Activated CD8-positive, alpha-beta memory T cell treated with anti-CD3 and anti-CD28 coated beads, Interleukin-2, amount 50 U/mL, for 24 hours (primary cell): ENCODE measurements at regions not wholly inside any gene's neighbourhood (a gene's known extent, or its start where the extent isn't known, plus 50 kb on each side); places are given as distances from the start of the nearest gene placed in this dataset.

ENCODE experiments used
- DNase-seq: peaks from one replicate; pipeline ENCODE4 v3.0.0-alpha.2; 2020; ENCODE audit errors: extremely low read depth

- DNase-seq, result no peak
These were observed 341.8 kb downstream of the MAN2A1 start for GRCh38 chr5:110031402-110032140.

DNA sequence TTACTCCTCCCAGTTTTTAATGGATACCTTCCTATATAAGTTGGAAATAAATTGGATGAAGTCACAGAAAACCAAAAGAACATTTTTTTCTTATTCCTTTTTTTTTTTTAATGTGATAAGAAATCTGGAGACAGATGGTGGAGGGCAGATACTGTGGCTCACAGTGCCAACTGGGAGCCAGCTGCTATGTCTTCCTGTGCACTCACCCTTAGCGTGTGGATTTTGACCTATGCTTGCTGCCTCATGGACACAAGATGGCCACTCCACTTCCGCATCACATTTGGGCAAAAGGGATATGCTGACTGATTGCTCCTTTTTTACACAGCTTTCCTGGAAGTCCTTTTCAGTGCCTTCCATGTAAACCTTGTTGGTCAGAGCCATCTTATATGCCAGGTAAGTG, 342.6 kb downstream of the MAN2A1 start:
- no peak for DNase-seq

DNA sequence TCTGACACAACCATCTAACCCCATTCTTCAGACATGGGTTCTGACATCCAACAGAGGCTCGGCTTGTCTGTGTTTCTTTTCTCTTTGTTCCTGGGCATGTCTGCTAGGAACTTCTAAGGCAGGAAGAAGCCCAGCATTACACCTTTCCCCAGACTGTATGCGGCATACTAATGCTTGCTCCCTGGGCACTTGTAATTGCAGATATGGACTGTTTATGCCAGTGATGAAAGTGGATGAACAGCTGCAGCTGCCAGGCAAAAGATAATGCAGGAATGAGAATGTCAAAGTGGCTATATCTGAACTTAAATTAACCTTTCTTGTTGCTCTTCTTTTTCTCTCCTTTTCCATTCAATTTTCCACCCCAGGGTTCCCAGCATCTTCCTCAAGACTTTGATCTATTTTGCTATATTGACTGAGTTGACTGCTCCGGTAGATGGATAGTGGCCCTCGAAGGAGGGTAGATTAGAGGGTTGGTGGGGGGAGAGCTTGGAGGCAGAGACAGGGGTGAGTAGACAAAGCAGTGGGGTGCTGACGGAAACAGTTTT, 344.4 kb downstream of the MAN2A1 start:
- DNase-seq, result no peak

DNA sequence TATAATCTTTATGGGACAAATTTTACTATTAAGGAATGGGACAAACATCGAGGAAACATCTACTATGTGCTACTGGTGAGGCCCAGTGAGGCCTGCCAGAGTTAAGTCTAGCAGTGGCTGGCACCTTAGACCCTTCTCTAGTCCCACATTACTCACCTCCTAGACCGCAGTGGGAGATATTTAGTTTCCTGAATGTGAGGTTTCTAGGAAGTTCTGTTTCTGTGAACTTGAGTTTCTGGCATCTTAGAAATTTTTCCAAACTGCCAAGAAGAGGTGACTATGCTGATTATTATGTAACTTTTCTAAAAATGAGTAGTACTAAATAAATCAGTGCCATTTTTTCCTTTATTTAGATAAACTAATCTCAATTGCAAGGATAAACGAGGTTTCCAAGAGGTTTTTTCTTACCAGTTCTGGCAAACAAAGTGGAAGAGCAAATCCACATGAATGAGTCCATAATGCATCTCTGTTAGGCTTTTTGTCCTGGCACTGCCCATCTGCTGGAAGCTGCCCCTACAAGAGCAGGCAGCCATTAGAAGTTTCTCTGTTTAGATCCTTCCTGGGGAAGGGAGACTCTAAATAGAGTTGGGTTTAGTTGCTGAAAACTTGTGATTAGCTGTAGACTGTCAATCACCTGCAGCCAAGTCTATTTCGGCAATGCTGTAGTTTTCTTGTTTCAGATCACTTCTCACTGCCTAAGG, 348.7 kb downstream of the MAN2A1 start:
- no peak for DNase-seq

GRCh38 chr5:110040178-110040577, 350.5 kb downstream of the MAN2A1 start:
- DNase-seq, result no peak

DNA sequence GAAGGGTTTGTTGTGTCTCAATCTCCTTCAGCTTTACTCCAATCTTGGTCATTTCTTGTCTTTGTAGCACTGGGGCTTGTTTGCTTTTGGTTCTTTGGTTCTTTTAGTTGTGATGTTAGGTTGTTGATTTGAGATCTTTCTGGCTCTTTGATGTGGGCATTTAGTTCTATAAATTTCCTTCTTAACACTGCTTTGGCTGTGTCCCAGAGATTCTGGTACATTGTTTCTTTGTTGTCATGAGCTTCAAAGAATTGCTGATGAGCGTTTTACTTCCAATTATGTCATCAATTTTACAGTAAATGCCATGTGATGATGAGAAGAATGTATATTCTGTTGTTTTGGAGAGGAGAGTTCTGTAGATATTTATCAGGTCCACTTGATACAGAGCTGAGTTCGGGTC, 353.3 kb downstream of the MAN2A1 start:
- DNase-seq, result no peak

DNA sequence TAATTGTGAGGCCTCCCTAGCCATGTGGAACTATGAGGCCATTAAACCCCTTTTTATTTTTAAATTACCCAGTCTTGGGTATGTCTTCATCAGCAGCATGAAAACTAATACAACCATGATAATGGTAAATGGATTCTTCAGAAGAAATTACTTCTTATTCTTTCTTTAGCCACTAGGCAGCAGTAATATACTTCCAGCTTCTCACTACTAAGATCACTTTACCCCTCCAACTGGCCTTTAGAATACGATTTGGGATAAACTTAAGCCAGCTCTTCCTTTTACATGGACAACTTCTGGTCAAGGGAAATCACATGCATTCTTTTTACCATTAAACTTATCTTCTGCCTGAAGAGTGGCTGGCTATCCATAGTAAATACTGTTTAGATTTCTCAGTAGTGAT, 355.4 kb downstream of the MAN2A1 start:
- DNase-seq, result no peak

- no peak for DNase-seq
These were observed 358.8 kb downstream of the MAN2A1 start for GRCh38 chr5:110048491-110048890.

- no peak for DNase-seq
These were observed 360.1 kb downstream of the MAN2A1 start for GRCh38 chr5:110049816-110050215.

- DNase-seq, result no peak
These were observed 361.1 kb downstream of the MAN2A1 start for GRCh38 chr5:110050640-110051345.

DNA sequence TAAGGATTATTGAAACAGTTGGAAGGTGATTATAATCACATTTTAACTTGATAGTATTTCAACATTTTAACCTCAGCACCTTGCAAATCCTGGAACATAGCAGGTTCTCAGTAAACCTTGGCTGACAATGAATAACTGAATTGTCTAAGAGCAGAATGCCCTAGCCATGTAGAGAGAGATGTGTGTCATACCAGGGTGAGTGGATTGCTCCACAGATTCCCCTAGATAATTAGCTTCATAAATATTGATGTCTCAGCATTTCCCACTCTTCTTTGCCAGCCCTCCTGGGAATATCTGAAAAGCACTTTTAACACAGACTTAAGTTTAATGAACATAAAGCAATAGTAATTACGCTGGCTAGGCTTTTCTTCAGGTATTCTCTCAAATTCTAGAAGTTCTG, 363.5 kb downstream of the MAN2A1 start:
- no peak for DNase-seq

DNA sequence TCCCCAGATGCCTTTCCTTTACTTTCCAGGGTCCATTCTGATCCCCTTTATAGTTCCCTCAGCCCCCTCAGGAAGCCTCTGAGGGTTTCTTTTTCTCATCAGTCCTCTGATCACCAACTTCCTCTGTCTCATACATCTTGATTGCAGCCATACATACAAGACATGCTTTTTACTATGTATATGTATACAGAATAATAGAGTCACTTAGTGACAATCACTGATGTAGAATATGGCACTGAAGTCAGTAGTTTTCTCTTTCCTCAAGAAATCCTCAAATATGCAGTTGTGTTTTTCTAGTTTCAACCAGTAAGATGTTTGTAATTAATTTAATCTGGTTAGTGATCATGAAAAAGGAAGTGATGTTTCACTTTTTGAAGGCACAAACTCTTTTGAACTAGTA, 364.1 kb downstream of the MAN2A1 start:
- no peak for DNase-seq

DNA sequence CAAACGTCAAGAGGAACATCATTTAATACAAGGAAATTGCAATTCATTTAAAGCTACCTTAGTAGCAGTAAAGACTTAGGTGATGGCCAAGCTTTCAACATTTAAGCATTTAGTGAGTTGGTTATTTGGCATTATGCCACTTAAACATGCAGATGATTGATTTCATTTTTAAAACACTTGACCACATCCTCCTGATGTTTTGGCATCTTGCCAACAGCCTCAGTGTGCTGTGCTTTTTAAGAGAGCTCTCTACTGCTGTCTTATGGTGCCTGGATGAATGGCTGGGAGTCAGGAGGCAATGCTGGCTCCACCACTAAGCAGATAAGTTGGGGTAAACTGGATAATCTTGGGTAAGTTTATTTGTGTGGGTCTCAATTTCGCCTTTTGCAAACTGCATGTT, 364.5 kb downstream of the MAN2A1 start:
- DNase-seq, result peak; percentile 35

GRCh38 chr5:110055302-110055701, 365.6 kb downstream of the MAN2A1 start:
- DNase-seq, result no peak

DNA sequence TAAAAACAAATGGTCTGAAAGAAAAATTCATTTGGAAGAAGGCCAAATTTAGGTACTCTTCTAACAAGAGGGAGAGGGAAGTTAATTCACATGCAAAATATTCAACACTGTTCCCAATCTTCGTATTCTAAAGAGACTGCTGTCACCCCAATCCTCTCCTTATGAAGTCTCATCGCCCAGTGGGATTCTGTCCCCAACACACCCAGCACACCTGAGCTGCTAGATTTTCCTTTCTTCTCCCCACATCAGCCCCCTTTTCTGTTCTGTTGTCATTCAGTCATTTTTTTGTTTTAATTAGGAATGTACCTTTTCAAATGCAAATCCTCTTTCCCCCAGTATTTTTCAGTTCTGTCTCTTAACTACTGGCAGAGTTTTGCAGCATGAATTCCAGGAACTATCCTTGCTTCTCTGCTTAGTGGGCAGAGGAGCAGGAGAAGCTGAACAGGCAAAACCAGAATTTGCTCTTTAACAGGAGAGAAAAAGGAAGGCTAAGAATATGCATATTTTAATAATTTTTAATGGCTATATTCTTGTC, 366.9 kb downstream of the MAN2A1 start:
- no peak for DNase-seq

DNA sequence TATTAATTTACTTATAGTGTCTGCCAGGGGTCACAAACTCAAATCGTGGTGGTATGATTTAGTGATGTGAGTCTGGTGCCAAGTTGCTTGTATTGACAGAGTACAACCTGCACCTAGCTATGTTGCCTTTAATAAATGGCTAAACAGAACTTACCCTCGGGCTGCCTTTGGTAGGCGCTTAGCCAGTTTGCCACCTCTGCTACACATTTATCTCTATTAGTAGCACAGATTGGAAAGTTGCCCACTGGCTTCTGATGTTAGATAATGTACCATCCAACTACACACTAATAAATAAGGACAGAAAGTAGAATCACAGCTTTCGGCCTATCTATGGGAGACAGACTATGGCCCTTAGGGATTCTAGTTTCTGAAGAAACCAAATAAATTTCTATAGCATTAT, 368.4 kb downstream of the MAN2A1 start:
- no peak for DNase-seq

DNA sequence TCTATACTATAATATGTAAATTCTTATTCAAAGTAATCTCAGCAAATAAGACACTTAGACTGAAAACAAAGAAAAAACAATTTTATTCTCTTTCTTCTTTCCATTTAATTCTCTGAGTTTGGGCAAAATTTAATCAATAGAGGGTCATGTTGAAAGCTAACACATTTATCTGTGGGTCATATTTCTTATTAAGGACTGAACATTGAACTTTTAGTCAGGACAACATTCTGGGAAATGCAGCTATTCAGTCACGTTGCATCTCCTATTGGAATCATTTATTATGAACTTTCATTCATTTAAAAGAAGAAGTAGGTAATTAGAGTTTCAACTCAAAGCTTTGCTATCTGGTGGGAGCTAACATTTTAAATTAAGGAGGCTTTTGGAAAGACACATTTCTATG, 372.5 kb downstream of the MAN2A1 start:
- no peak for DNase-seq

- DNase-seq, result no peak
These were observed 374.2 kb downstream of the MAN2A1 start for GRCh38 chr5:110063640-110064602.

- no peak for DNase-seq
These were observed 375.0 kb downstream of the MAN2A1 start for GRCh38 chr5:110064603-110065268.

GRCh38 chr5:110070836-110071235, 381.1 kb downstream of the MAN2A1 start:
- DNase-seq, result no peak

GRCh38 chr5:110072651-110073050, 382.9 kb downstream of the MAN2A1 start:
- DNase-seq, result no peak
